ENCODE measurements at regions not wholly inside any gene's neighbourhood (a gene's known extent, or its start where the extent isn't known, plus 50 kb on each side); places are given as distances from the start of the nearest gene placed in this dataset.

- no peak overlapping the region for H3K27ac ChIP-seq
- in situ Hi-C loops (cut with MboI; ENCODE audit: low pct_ligation_motif_present in 1 of 4, low pct_unique_long_range_greater_than_20kb in 1 of 4, low sequenced_read_pairs in 3 of 4) (no loop called here), intact Hi-C loops (cut with DNase I; ENCODE audit: low total_unique reads) (no loop called here)
- WGBS, 2 donors (ENCODE audit: low coverage in 1 of 2), result 83 to 89% methylated on average over 3 to 6 of the region's 6 CpGs
- DNase-seq, result no peak
- TF ChIP-seq EP300 (IDR thresholded peaks at IDR 0.05; ENCODE audit: low read depth) (no peak), CTCF (IDR thresholded peaks at IDR 0.05) (no peak), POLR2A (IDR thresholded peaks at IDR 0.05) (no peak), POLR2AphosphoS5 (IDR thresholded peaks at IDR 0.05) (no peak)
- H3K4me3 ChIP-seq, result no peak overlapping the region
- no peaks in the 10 kb centered on the region for H3K9me3 ChIP-seq
- peaks cover 0 to 20% (median 14%) of the 10 kb centered on the region in 4 donors for H3K4me1 ChIP-seq
- peaks cover 12% of the 10 kb centered on the region for H3K27me3 ChIP-seq
- no peaks in the 10 kb centered on the region for H3K36me3 ChIP-seq
Observed at GRCh38 chr2:8454797-8455196, 227.1 kb upstream of the ID2 start.

- Histone ChIP-seq H3K27me3 (peaks cover 12% of the 10 kb centered on the region), H3K4me1 (peaks cover 0 to 20% (median 14%) of the 10 kb centered on the region in 4 donors), H3K36me3 (no peaks in the 10 kb centered on the region), H3K4me3 (peak overlapping the region in 1 of 4 donors; percentile 2), H3K9me3 (no peaks in the 10 kb centered on the region), H3K27ac (peak overlapping the region in 3 of 4 donors; percentile 40 to 74 (median 64))
- intact Hi-C loops (cut with DNase I; ENCODE audit: low total_unique reads) (no loop called here), in situ Hi-C loops (cut with MboI; ENCODE audit: low pct_ligation_motif_present in 1 of 4, low pct_unique_long_range_greater_than_20kb in 1 of 4, low sequenced_read_pairs in 3 of 4) (no loop called here)
- no peak for TF ChIP-seq POLR2A (IDR thresholded peaks at IDR 0.05)
- TF ChIP-seq POLR2AphosphoS5 (IDR thresholded peaks at IDR 0.05), result no peak
- no peak for TF ChIP-seq EP300 (IDR thresholded peaks at IDR 0.05; ENCODE audit: low read depth)
- no peak for TF ChIP-seq CTCF (IDR thresholded peaks at IDR 0.05)
- WGBS, 2 donors (ENCODE audit: low coverage in 1 of 2), result 83 to 92% methylated on average over 11 to 23 of the region's 23 CpGs
- DNase-seq, result no peak
Observed at GRCh38 chr2:8455236-8456150, 226.4 kb upstream of the ID2 start.

- intact Hi-C loops (cut with DNase I; ENCODE audit: low total_unique reads), result no loop called here
- Histone ChIP-seq H3K27me3 (peaks cover 12% of the 10 kb centered on the region), H3K9me3 (no peaks in the 10 kb centered on the region), H3K4me3 (peak overlapping the region in 3 of 4 donors; percentile 17 to 42 (median 19)), H3K36me3 (no peaks in the 10 kb centered on the region), H3K27ac (peak overlapping the region; percentile 40 to 74 (median 67)), H3K4me1 (peaks cover 0 to 20% (median 14%) of the 10 kb centered on the region in 4 donors)
- in situ Hi-C loops (cut with MboI; ENCODE audit: low pct_ligation_motif_present in 1 of 4, low pct_unique_long_range_greater_than_20kb in 1 of 4, low sequenced_read_pairs in 3 of 4), result no loop called here
- DNase-seq, result no peak
- 76 to 88% methylated on average over 5 to 29 of the region's 41 CpGs for WGBS, 2 donors (ENCODE audit: low coverage in 1 of 2)
- no peak for TF ChIP-seq POLR2A (IDR thresholded peaks at IDR 0.05)
- TF ChIP-seq CTCF (IDR thresholded peaks at IDR 0.05), result no peak
- no peak for TF ChIP-seq EP300 (IDR thresholded peaks at IDR 0.05; ENCODE audit: low read depth)
- no peak for TF ChIP-seq POLR2AphosphoS5 (IDR thresholded peaks at IDR 0.05)
Observed at GRCh38 chr2:8456151-8457091, 225.4 kb upstream of the ID2 start.

GRCh38 chr2:8457092-8457481 lies 224.8 kb upstream of the ID2 start:
- in situ Hi-C loops (cut with MboI; ENCODE audit: low pct_ligation_motif_present in 1 of 4, low pct_unique_long_range_greater_than_20kb in 1 of 4, low sequenced_read_pairs in 3 of 4), result no loop called here
- peak; percentile 83 for DNase-seq
- H3K36me3 ChIP-seq, result no peaks in the 10 kb centered on the region
- peak overlapping the region in 3 of 4 donors; percentile 17 to 42 (median 19) for H3K4me3 ChIP-seq
- intact Hi-C loops (cut with DNase I; ENCODE audit: low total_unique reads), result no loop called here
- TF ChIP-seq POLR2AphosphoS5 (IDR thresholded peaks at IDR 0.05) (peak in 1 of 3 donors; percentile 22), EP300 (IDR thresholded peaks at IDR 0.05; ENCODE audit: low read depth) (no peak), POLR2A (IDR thresholded peaks at IDR 0.05) (no peak), CTCF (IDR thresholded peaks at IDR 0.05) (no peak)
- H3K4me1 ChIP-seq, result peaks cover 0 to 20% (median 14%) of the 10 kb centered on the region in 4 donors
- H3K9me3 ChIP-seq, result no peaks in the 10 kb centered on the region
- WGBS, 2 donors (ENCODE audit: low coverage in 1 of 2), result 20% methylated on average over 26 of the region's 41 CpGs; no CpG with 5 or more reads in 1 of the 2 donors
- H3K27me3 ChIP-seq, result peaks cover 12% of the 10 kb centered on the region
- peak overlapping the region; percentile 40 to 74 (median 67) for H3K27ac ChIP-seq
